T-cell (primary cell): ENCODE measurements at regions not wholly inside any gene's neighbourhood (a gene's known extent, or its start where the extent isn't known, plus 50 kb on each side); places are given as distances from the start of the nearest gene placed in this dataset.

Experiments
- ATAC-seq, 4 experiments: fragments of 200-7000 bp in 3 of 4; fragments of 150-1000 bp in 1 of 4; cut with Tn5 transposase; replicated peaks in 1 of 4; 1 replicate in 3 of 4; 2 replicates in 1 of 4; pipeline ENCODE4 v1.10.0; 2021; ENCODE audit warnings: moderate library complexity in 3 of 4, mild to moderate bottlenecking in 2 of 4, moderate number of reproducible peaks in 1 of 4
- CTCF ChIA-PET, 2 donors: fragments of 300-600 bp; sonication (Branson Sonifier 250); formaldehyde crosslinking; loops; one replicate each; lab custom pipeline; 2022; ENCODE audit warnings: antibody characterized with exemption in 2 of 2; lab: Charles Lee
- POLR2A ChIA-PET, 2 donors: fragments of 300-600 bp; sonication (Branson Sonifier 250); formaldehyde crosslinking; loops; one replicate each; lab custom pipeline; 2022; ENCODE audit warnings: antibody characterized with exemption in 2 of 2; lab: Charles Lee
- DNase-seq, 35 experiments: peaks; one replicate each; pipeline versions ENCODE4 v3.0.0 to v3.0.0-alpha.2; 2013 to 2023
- H3K27ac ChIP-seq: one replicate; pipeline ENCODE4 v1.5.1; 2013; ENCODE audit warnings: low read length
- H3K27me3 ChIP-seq, 2 experiments: replicated peaks in 1 of 2; 1 replicate in 1 of 2; 2 replicates in 1 of 2; pipeline versions ENCODE4 v1.6.1 to v1.7.0; 2013; ENCODE audit warnings: low read length in 1 of 2, mixed read lengths in 1 of 2; ENCODE audit not compliant: control insufficient read depth in 2 of 2, insufficient read depth in 2 of 2; ENCODE audit errors: extremely low read depth in 1 of 2
- H3K36me3 ChIP-seq, 2 donors: 1 replicate in 1 of 2; 2 replicates in 1 of 2; pipeline versions ENCODE4 v1.6.1 to v1.7.0; 2013; ENCODE audit warnings: low read length in 1 of 2; ENCODE audit not compliant: control insufficient read depth in 2 of 2, insufficient read depth in 1 of 2; ENCODE audit errors: extremely low read depth in 1 of 2
- H3K4me1 ChIP-seq, 2 experiments: 1 replicate in 1 of 2; 2 replicates in 1 of 2; pipeline versions ENCODE4 v1.6.1 to v1.7.0; 2013; ENCODE audit warnings: low read length in 2 of 2, mixed read lengths in 1 of 2; ENCODE audit not compliant: insufficient read depth in 2 of 2, control insufficient read depth in 1 of 2; ENCODE audit errors: extremely low read depth in 1 of 2
- H3K4me3 ChIP-seq, 2 donors: 1 replicate in 1 of 2; 2 replicates in 1 of 2; pipeline versions ENCODE4 v1.5.1 to v1.7.0; 2013; ENCODE audit warnings: mild to moderate bottlenecking in 2 of 2, low read length in 1 of 2, moderate library complexity in 1 of 2; ENCODE audit not compliant: control insufficient read depth in 1 of 2; ENCODE audit errors: extremely low read depth in 1 of 2
- H3K9me3 ChIP-seq: 2 replicates; pipeline ENCODE4 v1.7.0; 2013
- H3K27ac Mint-ChIP-seq, 2 donors: one replicate each; pipeline ENCODE4 v1.8.0; 2020 to 2021; ENCODE audit warnings: mild to moderate bottlenecking in 2 of 2, mixed read lengths in 2 of 2
- H3K27me3 Mint-ChIP-seq, 2 donors: one replicate each; pipeline ENCODE4 v1.8.0; 2021 to 2022; ENCODE audit warnings: mixed read lengths in 2 of 2
- H3K36me3 Mint-ChIP-seq: one replicate; pipeline ENCODE4 v1.8.0; 2021; ENCODE audit warnings: mixed read lengths
- H3K4me1 Mint-ChIP-seq, 3 donors: one replicate each; pipeline ENCODE4 v1.8.0; 2020 to 2022; ENCODE audit warnings: mixed read lengths in 3 of 3, mild to moderate bottlenecking in 1 of 3
- H3K4me3 Mint-ChIP-seq, 3 donors: one replicate each; pipeline ENCODE4 v1.8.0; 2020 to 2022; ENCODE audit warnings: mild to moderate bottlenecking in 3 of 3, mixed read lengths in 3 of 3, moderate library complexity in 3 of 3
- H3K9me3 Mint-ChIP-seq, 3 donors: one replicate each; pipeline ENCODE4 v1.8.0; 2020 to 2022; ENCODE audit warnings: mixed read lengths in 3 of 3
- WGBS: methylation state at CpG from one replicate; pipeline ENCODE4 v1.1.5; 2013; ENCODE audit warnings: missing lambda C conversion rate; ENCODE audit not compliant: insufficient coverage; 5-methylcytosine and 5-hydroxymethylcytosine counted together

GRCh38 chr4:135319685-135320084 lies 1118.1 kb upstream of the PABPC4L start:
- Histone ChIP-seq H3K4me1 (no peaks in the 10 kb centered on the region), H3K27me3 (no peaks in the 10 kb centered on the region), H3K9me3 (no peaks in the 10 kb centered on the region), H3K4me3 (no peak overlapping the region), H3K36me3 (no peaks in the 10 kb centered on the region), H3K27ac (no peak overlapping the region)
- ATAC-seq (no peak), DNase-seq (no peak)
- ChIA-PET CTCF (interaction anchor here in 1 of 2 donors (0.6 kb wide), 1 partner anchor 550 kb away, joined by 4 read pairs; no protein-coding TSS in a partner anchor), POLR2A (no interaction called here)
- H3K9me3 Mint-ChIP-seq = peaks cover 19 to 28% (median 26%) of the 10 kb centered on the region in 3 donors
- H3K36me3 Mint-ChIP-seq = no peaks in the 10 kb centered on the region
- H3K27ac Mint-ChIP-seq = no peak overlapping the region
- H3K4me3 Mint-ChIP-seq = no peak overlapping the region
- H3K27me3 Mint-ChIP-seq = no peaks in the 10 kb centered on the region
- no peaks in the 10 kb centered on the region for H3K4me1 Mint-ChIP-seq
- WGBS = no CpG with 5 or more reads among the region's 2 CpGs

GRCh38 chr4:135316266-135316779 lies 1114.7 kb upstream of the PABPC4L start:
- ChIA-PET POLR2A (no interaction called here), CTCF (no interaction called here)
- Mint-ChIP-seq H3K9me3 (peaks cover 15 to 24% (median 23%) of the 10 kb centered on the region in 3 donors), H3K4me1 (no peaks in the 10 kb centered on the region), H3K4me3 (no peak overlapping the region), H3K36me3 (no peaks in the 10 kb centered on the region), H3K27ac (no peak overlapping the region), H3K27me3 (no peaks in the 10 kb centered on the region)
- Histone ChIP-seq H3K4me1 (no peaks in the 10 kb centered on the region), H3K9me3 (no peaks in the 10 kb centered on the region), H3K36me3 (no peaks in the 10 kb centered on the region), H3K27me3 (no peaks in the 10 kb centered on the region), H3K27ac (no peak overlapping the region), H3K4me3 (no peak overlapping the region)
- no peak for DNase-seq
- ATAC-seq = no peak
- WGBS = 82% methylated on average over 3 of the region's 7 CpGs

GRCh38 chr4:135290136-135290535 lies 1088.5 kb upstream of the PABPC4L start:
- ChIA-PET CTCF (no interaction called here), POLR2A (no interaction called here)
- H3K9me3 ChIP-seq = no peaks in the 10 kb centered on the region
- DNase-seq = no peak
- no peak for ATAC-seq
- 82% methylated on average over 2 of the region's 2 CpGs for WGBS
- Mint-ChIP-seq H3K4me3 (no peak overlapping the region), H3K27ac (no peak overlapping the region), H3K9me3 (peaks cover 12 to 22% (median 13%) of the 10 kb centered on the region in 3 donors), H3K36me3 (no peaks in the 10 kb centered on the region), H3K27me3 (no peaks in the 10 kb centered on the region), H3K4me1 (no peaks in the 10 kb centered on the region)
- H3K27me3 ChIP-seq = no peaks in the 10 kb centered on the region
- H3K4me1 ChIP-seq = no peaks in the 10 kb centered on the region
- no peak overlapping the region for H3K27ac ChIP-seq
- H3K4me3 ChIP-seq = no peak overlapping the region
- H3K36me3 ChIP-seq = no peaks in the 10 kb centered on the region

GRCh38 chr4:135283934-135284333 lies 1082.3 kb upstream of the PABPC4L start:
- Mint-ChIP-seq H3K36me3 (no peaks in the 10 kb centered on the region), H3K4me1 (no peaks in the 10 kb centered on the region), H3K27ac (no peak overlapping the region), H3K9me3 (peaks cover 4 to 20% (median 6%) of the 10 kb centered on the region in 3 donors), H3K27me3 (no peaks in the 10 kb centered on the region), H3K4me3 (no peak overlapping the region)
- H3K4me3 ChIP-seq = no peak overlapping the region
- H3K4me1 ChIP-seq = no peaks in the 10 kb centered on the region
- ATAC-seq (no peak), DNase-seq (no peak)
- POLR2A ChIA-PET = no interaction called here
- H3K27ac ChIP-seq = no peak overlapping the region
- no peaks in the 10 kb centered on the region for H3K36me3 ChIP-seq
- H3K27me3 ChIP-seq = no peaks in the 10 kb centered on the region
- CTCF ChIA-PET = no interaction called here
- no peaks in the 10 kb centered on the region for H3K9me3 ChIP-seq

GRCh38 chr4:135282676-135283075 lies 1081.1 kb upstream of the PABPC4L start:
- H3K27me3 ChIP-seq = no peaks in the 10 kb centered on the region
- H3K4me3 ChIP-seq = no peak overlapping the region
- Mint-ChIP-seq H3K9me3 (peaks cover 9 to 26% (median 9%) of the 10 kb centered on the region in 3 donors), H3K4me3 (no peak overlapping the region), H3K4me1 (no peaks in the 10 kb centered on the region), H3K27me3 (no peaks in the 10 kb centered on the region), H3K27ac (no peak overlapping the region), H3K36me3 (no peaks in the 10 kb centered on the region)
- no peak for DNase-seq
- ChIA-PET POLR2A (no interaction called here), CTCF (no interaction called here)
- H3K9me3 ChIP-seq = no peaks in the 10 kb centered on the region
- H3K27ac ChIP-seq = no peak overlapping the region
- ATAC-seq = no peak
- H3K4me1 ChIP-seq = no peaks in the 10 kb centered on the region
- H3K36me3 ChIP-seq = no peaks in the 10 kb centered on the region
- 67% methylated on average over 1 of the region's 1 CpG for WGBS

- H3K9me3 Mint-ChIP-seq = peaks cover 12 to 20% (median 13%) of the 10 kb centered on the region in 3 donors
- H3K4me1 ChIP-seq = no peaks in the 10 kb centered on the region
- no peak overlapping the region for H3K4me3 Mint-ChIP-seq
- H3K36me3 Mint-ChIP-seq = no peaks in the 10 kb centered on the region
- POLR2A ChIA-PET = no interaction called here
- DNase-seq (no peak), ATAC-seq (no peak)
- no peaks in the 10 kb centered on the region for H3K27me3 ChIP-seq
- no CpG with 5 or more reads among the region's 3 CpGs for WGBS
- H3K27me3 Mint-ChIP-seq = no peaks in the 10 kb centered on the region
- no peak overlapping the region for H3K27ac ChIP-seq
- no peaks in the 10 kb centered on the region for H3K9me3 ChIP-seq
- no peak overlapping the region for H3K4me3 ChIP-seq
- H3K27ac Mint-ChIP-seq = no peak overlapping the region
- H3K4me1 Mint-ChIP-seq = no peaks in the 10 kb centered on the region
- CTCF ChIA-PET = no interaction called here
- H3K36me3 ChIP-seq = no peaks in the 10 kb centered on the region
Measured at GRCh38 chr4:135281230-135281629, 1079.6 kb upstream of the PABPC4L start.

- ChIA-PET POLR2A (interaction anchor here in 1 of 2 donors (0.6 kb wide), 2 partner anchors 43 to 419 kb away, joined by 3 read pairs; no protein-coding TSS in a partner anchor), CTCF (no interaction called here)
- Histone ChIP-seq H3K27me3 (no peaks in the 10 kb centered on the region), H3K9me3 (no peaks in the 10 kb centered on the region), H3K4me3 (no peak overlapping the region), H3K4me1 (no peaks in the 10 kb centered on the region), H3K36me3 (no peaks in the 10 kb centered on the region), H3K27ac (no peak overlapping the region)
- Mint-ChIP-seq H3K4me1 (no peaks in the 10 kb centered on the region), H3K4me3 (no peak overlapping the region), H3K27ac (no peak overlapping the region), H3K27me3 (no peaks in the 10 kb centered on the region), H3K36me3 (no peaks in the 10 kb centered on the region), H3K9me3 (peaks cover 8 to 22% (median 14%) of the 10 kb centered on the region in 3 donors)
- DNase-seq (no peak), ATAC-seq (no peak)
- WGBS = no CpG with 5 or more reads among the region's 2 CpGs
Measured at GRCh38 chr4:135277980-135278315, 1076.4 kb upstream of the PABPC4L start.
